GM11168 (cell line): ENCODE measurements at regions not wholly inside any gene's neighbourhood (a gene's known extent, or its start where the extent isn't known, plus 50 kb on each side); places are given as distances from the start of the nearest gene placed in this dataset.
"Not testable (repeated sequence)": the region's sequence is repeated elsewhere in the genome, so short reads cannot be mapped to it uniquely, and the experiment has no call there.

Experiments used
- in situ Hi-C: fragments of 300-500 bp; cut with MboI; formaldehyde crosslinking; loops from one replicate; pipeline ENCODE4 v1.12.0; 2022; ENCODE audit warnings: low sequenced_read_pairs; ENCODE audit not compliant: unreplicated experiment

DNA sequence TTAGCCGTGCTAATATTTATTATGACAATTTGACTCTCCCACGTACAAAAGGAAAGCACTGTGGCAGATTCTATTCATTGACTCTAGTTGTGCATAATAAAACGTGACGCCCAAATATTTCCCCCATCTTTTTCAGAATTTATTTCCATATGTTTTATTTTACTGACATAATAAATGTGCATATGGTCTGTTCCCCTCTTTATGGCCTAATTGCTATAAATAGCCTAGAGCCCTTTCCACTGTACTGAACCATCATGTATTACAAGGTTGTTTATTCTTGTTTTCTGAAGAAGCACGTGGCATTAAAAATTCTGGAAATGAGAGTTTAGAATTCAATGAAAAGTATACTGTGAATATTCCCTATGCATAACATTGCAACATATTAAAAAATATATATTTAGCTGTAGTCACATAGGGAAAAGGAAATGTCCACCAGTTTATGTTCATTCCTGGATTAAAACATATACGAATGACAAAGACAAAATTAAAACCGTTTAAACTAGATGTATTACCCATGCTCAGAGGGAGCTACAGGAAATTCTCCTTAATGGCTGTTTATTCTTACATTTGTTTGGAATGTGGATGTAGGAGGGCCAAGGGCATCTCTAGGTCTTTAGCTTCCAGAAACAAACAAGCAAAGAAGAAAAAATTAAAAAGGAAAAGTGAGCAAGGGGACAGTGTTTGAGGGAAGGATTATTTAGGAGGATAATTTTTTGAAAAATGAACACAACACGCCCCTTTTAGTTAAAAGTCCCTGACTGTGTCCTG is 122.1 kb upstream of the MMADHC start:
- in situ Hi-C loops = no loop called here

GRCh38 chr2:149703281-149703680 is 115.7 kb upstream of the MMADHC start:
- in situ Hi-C loops = no loop called here

- in situ Hi-C loops = no loop called here
Observed at GRCh38 chr2:149702571-149702970, 115.0 kb upstream of the MMADHC start.

DNA sequence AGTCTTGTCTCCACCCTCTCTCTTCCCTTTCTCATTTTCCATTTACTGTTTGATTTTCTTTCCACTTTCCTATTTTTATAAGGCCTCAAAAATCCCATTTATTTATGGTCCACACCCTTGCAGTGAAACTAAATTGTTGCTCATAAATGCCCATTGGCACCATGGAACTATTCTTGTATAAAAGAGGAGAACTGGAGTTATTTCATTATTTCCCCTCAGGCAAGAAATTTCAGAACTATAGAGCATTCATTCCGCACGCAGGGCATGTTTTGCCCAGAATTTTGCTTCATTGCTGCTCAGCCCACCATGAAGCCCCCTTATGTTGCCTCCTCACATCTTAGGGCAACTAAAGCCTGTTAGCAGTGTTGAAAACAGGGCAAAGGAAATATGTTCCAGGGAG is 113.7 kb upstream of the MMADHC start:
- in situ Hi-C loops = no loop called here

GRCh38 chr2:149692961-149693396 is 105.4 kb upstream of the MMADHC start:
- in situ Hi-C loops = no loop called here

- in situ Hi-C loops = no loop called here
Observed at GRCh38 chr2:149690825-149691224, 103.2 kb upstream of the MMADHC start.

GRCh38 chr2:149687052-149687427 is 99.5 kb upstream of the MMADHC start:
- in situ Hi-C loops = no loop called here

GRCh38 chr2:149686136-149687051 is 98.8 kb upstream of the MMADHC start:
- in situ Hi-C loops = no loop called here

DNA sequence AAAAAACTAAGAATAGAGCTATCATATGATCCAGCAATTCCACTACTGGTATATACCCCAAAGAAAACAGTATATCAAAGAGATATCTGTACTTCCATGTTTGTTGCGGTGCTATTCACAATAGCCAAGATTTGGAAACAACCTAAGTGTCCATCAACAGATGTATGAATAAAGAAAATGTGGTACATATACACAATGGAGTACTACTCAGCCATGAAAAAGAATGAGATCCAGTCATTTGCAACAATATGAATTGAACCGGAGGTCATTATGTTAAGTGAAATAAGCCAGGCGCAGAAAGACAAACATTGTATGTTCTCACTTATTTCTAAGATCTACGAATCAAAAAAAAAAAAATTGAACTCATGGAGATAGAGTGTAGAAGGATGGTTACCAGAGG is 97.8 kb upstream of the MMADHC start:
- in situ Hi-C loops = not testable (repeated sequence)

DNA sequence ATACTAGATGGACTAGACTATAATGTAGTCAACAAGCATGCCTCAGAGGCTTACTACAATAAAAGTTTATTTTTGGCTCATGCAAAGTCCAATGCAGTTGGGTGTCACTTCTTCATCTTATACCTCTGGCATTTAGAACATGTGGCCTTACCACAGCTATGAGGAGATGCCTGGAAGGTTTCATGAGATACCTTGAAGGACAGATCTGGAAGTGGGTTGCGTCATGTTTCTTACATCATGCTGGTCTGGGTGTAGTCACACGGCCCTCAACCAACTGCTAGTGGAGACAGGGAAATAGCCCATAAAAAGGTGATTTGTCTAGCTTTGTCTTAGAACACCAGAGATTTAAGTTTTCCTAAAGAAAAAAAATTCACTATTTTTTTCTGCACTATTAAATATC is 91.7 kb upstream of the MMADHC start:
- in situ Hi-C loops = no loop called here

DNA sequence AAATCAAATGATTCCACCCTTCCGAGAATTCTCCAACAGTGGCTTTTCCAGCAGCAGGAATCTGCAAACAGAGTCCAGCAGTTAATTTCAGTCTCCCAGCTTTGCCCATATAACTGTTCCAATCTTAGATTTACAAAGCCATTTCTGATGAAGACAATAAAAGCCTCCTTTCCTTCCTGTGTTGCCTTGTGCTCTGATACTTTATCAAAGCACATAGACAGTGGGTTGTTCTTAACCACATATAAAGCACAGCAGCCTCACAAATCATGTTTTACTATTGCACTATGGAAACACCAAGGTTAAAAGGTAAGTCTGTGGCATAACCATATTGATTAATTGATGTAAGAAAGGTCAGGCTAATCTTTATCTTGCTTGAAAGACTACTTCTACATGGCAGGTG is 89.8 kb upstream of the MMADHC start:
- in situ Hi-C loops = no loop called here

DNA sequence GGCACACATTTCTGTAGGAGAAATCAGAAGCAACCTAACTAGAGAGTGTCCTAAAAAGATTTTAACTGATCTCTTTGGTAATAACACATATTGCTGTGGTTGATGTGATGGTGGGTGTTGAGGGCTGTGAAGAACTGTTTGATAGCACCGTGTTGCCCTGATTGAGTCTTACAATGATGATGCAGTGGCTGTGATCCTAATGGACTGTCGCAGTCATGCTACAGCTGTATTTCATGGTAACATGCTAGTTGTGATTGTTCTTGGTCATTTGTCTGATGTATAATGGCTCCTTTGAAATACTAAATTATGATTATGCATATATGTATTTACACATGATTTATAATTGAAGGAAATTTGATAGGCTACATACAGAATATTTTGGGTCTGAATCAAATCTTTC is 82.5 kb upstream of the MMADHC start:
- in situ Hi-C loops = no loop called here

- in situ Hi-C loops = no loop called here
Observed at GRCh38 chr2:149666809-149667320, 79.3 kb upstream of the MMADHC start.

DNA sequence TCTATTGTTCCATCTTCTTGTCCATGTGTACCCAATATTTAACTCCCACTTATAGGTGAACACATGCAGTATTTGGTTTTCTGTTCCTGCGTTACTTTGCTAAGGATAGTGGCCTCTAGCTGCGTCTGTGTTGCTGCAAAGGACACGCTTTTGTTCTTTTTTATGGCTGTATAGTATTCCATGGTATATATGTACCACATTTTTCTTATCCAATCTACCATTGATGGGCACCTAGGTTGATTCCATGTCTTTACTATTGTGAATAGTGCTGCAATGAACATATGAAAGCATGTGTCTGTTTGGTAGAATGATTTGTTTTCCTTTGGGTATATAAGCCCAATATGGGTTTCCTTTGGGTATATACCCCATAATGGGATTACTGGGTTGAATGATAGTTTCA is 77.3 kb upstream of the MMADHC start:
- in situ Hi-C loops = no loop called here

- in situ Hi-C loops = no loop called here
Observed at GRCh38 chr2:149662556-149662955, 75.0 kb upstream of the MMADHC start.

GRCh38 chr2:149661844-149662243 is 74.3 kb upstream of the MMADHC start:
- in situ Hi-C loops = no loop called here

DNA sequence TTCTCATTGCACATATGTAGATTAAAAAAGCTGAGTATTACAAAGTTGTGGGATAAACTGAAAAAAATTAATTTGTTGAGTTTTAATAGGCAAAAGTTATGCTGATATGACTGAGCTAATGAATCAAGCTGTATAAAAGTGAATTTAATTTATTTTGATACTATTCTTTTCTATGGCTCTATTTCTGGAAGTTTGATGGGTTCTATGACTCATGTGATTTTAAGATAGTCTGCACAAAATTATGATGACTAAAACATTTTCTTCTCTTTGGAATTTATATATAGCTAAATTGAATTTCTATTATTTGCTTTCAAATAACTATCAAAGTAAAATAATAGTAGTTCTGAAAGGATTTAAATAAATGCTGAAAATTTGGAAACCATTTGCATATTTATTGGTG is 71.0 kb upstream of the MMADHC start:
- in situ Hi-C loops = no loop called here

DNA sequence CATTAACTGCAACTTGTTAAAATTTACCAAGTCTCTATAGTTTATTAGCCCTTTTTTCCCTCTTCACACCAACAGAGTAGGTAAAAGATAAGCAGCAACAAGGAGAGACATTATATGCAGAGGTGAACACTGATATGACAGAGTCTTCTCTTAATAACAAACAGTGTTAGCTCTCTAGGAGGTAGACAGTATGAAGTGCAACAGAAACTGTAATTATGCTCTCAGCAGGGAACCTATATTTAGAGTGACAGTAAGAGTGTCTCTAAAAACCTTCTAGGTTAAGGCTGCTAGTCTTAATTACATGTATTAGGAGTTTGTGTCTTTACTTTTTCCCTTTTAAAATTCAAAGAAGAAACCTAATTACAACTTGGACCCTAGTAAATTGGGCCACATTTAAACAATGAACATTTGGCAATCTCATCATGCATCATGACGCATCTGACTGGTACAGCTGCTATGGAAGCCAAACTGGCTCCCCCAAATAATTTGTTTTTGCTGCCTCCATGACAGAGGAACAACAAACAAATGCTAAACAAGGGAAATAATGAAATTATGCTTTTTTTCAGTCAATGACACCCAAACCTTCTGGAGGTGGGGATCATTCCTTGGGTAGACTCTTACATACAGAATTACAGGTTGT is 69.9 kb upstream of the MMADHC start:
- in situ Hi-C loops = no loop called here

- in situ Hi-C loops = no loop called here
Observed at GRCh38 chr2:149656996-149657395, 69.4 kb upstream of the MMADHC start.

- in situ Hi-C loops = no loop called here
Observed at GRCh38 chr2:149653831-149654445, 66.4 kb upstream of the MMADHC start.
